ENCODE measurements at regions not wholly inside any gene's neighbourhood (a gene's known extent, or its start where the extent isn't known, plus 50 kb on each side); places are given as distances from the start of the nearest gene placed in this dataset.
A peak's percentile ranks its signal among the peaks of the same experiment; 100 is the strongest.

- no peak for ATAC-seq
Measured at GRCh38 chr6:43901733-43902230, 131.8 kb downstream of the VEGFA start.

DNA sequence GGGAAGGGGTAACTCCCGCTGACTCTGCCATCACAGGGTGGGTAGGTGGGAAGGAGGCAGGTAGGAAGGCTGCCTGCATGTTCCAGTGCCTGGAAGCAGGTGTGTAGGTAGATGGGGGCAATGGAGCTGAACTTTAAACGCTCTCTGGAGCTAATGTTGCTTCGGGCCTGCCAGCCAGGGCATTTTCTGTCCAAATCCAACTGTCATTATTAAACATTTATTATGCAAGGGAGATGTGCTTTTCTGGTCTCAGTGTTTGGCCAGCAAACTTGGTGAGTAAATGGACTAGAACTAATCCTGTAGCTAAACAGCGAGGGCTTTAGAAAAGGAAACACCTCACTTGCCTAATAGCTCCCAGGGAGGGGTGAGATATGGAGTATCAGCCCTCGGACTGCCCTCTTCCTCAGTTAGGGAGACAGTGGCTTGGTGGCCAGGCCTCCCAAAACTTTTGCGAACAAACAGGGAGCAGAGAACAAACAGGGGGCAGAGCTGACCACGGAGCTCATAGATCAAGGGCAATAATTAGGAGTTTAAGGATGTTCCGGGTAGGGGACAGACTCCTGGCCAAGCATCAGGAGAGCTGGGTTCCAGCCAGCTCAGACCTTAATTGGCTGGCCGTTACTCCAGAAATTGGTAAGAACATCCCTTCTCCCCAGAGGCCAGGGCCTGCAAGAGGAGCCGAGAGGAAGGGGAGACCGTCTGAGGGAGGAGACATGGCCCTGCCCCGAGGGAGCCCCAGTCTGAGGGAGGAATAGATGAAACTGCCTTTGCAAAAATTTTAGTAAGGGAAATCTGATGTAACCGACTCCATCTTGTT is 131.1 kb downstream of the VEGFA start:
- ATAC-seq, result peak; percentile 77

DNA sequence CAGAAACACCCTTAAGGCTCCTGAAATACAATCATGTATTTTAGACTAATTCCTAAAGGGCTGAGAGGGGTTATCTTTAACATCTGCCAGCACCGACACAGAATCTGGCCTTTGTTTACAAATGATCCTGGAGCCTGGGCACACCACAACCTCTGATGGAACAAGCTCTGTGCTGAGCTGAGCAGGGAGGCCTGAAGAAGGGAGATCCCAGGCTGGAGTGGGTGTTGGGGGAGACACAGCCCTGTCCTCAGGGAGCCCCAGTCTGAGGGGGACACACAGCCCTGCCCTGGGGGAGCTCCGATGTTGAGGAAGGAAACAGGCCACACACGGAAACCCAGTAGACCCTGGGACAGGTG is 130.5 kb downstream of the VEGFA start:
- peak; percentile 17 for ATAC-seq

DNA sequence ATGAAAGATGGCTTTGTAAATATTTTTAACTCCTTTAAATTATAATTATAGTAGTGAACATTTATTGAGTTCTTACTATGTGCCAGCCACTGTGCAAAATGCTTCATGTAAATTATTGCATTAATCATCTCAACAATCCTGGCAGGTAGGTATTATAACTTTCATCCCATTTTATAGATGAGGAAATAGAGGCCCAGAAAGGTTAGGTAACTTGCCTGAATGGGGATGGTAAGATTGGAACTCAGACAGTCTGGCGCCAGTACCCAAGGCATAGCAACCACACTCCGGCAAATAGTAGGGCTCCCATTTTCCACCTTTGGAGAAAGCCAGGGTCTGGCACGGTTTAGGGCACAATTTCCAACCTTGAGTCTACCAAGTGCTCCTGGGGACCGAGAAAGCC is 129.8 kb downstream of the VEGFA start:
- no peak for ATAC-seq

DNA sequence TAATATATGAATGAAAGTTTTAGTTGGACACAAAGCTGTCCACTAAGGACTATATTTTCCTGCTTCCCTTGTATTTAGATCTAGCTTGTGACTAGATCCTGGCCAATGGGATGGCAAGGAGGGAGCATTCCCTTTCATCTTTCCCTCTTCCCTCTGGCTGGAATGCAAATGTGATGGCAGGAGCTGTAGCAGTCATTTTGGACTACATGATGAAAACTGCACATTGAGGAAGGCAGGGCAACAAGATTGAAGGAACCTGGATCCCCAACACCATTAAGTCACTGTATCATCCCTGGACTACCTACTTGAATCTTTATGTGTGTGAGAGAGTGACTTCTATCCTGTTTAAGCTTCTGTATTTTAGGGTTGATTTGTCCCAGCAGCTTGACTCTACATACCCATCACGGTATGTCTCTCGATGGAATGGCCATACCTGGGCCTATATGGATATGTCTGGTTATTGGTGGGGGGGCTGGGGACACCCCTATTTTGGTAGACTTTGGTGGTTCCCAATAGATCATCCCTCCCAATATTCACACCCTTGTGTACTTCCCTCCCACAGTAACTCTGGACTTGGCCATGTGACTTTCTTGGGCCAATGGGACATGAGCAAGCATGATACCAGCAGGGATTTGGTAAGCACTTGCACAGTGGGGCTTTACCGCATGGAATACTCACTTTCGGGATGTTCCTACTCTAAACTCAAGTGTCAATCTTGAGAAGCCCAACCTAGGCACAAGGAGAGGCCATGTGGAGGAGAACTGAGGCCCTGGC is 128.5 kb downstream of the VEGFA start:
- ATAC-seq, result no peak

DNA sequence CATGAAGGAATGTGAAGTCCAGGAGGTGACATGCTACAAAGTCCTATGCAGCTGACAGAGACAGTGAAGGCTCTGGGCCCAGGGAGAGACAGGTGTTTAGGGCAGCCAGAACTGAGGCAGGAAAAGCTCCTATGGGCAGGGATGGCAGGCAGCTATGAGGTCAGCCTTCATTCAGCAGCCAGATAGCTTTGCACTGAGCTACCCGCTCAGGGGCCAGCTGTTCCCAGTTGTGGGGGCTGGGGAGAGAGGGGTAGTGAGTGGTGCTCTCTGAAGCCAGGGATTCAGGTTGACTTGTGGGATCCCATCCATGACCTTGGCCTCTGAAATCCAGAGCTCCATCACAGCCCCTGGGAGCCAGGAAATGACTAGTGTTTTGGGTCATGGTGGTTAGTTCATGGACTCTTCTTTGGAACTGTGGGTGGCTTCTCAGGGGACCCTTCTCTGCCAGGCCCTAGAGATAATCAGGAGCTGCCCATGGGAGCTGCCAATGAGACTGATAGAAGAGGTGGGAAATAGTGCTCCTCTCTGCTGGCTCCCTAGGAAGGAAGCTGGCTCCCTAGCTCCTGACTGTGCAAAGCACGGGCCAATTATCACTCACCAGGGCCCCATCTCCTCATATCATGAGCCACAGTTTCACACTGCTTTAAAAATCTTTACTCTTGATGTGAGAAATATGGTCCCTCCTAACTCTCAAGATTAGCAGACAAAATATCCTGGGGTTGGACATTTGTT is 127.7 kb downstream of the VEGFA start:
- ATAC-seq, result no peak

DNA sequence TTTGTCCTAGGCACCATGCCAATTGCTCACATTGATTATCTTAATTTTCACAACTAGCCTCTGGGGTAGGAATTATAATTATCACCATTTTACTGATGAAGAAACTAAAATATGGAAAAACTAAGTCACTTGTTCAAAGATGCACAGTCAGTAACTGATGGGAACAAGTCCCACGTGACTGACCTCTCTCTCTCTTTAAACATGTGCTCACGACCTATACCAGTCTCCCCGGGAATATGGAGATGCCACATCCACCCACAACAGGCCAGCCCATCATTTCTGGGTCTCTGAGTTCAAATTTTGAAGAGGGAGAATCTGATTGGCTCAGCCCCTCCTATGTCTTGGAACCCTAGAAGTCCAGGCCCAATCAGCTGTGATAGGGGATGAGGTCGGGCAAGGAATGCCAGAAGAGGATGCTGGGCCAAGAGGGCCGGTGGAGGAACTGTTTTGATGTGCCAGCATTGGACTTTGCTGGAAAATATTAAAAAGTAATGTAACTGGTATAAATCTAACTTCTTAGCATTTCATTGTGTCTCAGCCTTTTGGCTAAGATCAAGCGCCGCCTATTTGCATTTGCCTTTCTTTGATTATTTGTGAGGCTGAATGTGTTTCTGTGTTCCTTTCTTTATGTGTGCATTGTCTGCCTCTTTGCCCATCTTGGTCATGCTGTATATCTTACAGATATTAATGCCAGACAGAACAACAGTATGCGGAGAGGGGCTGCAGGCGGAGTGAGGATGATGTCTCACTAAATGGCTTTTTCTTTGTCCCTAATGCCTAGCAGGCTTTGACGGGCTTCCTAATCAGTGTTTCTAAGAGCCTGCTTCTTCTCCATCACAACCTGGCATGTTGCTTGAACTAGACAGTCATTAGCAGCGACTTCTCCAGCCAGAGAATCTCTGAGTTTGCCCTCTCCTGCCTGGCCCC is 126.6 kb downstream of the VEGFA start:
- no peak for ATAC-seq

GRCh38 chr6:43895656-43896328 is 125.8 kb downstream of the VEGFA start:
- no peak for ATAC-seq

- no peak for ATAC-seq
Measured at GRCh38 chr6:43893073-43893472, 123.1 kb downstream of the VEGFA start.

DNA sequence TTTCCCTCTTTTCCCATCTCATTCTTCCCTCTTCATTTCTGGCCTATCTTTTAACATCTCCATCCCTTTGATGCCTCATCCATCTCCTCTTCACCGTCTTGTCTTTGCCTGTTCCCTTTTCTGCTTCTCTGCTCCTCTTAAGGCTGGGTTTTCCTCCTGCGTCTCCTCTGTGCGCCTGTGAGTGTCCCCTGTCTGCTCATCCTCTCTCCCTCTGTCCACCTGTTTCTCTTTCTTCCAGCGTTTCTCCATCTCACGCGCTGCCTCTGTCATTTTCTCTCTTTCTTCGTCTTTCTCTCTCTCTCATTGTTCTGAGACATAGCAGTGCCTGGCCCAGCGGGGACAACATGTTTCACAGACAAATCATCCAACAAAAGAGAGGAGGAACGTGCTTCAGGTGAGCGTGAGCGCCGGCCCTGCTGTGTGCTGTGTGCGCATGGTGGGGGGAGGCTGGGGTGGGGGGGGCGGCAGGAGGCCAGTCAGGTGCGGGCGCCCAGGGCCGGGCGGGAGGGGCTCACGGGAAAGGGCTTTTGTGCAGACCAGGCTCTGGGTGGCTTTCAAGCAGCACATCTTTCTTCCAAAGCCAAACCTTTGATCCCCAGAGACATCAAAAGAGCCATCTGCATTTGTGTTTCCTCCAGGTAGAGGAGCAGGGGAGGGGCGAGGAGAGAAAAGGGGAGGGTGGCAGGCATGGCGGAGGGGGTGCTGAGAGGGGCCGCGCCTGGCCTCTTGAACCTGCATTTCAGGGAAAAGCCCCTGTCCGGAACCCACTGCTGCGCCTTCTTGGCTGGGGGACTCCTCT is 121.3 kb downstream of the VEGFA start:
- ATAC-seq, result no peak

DNA sequence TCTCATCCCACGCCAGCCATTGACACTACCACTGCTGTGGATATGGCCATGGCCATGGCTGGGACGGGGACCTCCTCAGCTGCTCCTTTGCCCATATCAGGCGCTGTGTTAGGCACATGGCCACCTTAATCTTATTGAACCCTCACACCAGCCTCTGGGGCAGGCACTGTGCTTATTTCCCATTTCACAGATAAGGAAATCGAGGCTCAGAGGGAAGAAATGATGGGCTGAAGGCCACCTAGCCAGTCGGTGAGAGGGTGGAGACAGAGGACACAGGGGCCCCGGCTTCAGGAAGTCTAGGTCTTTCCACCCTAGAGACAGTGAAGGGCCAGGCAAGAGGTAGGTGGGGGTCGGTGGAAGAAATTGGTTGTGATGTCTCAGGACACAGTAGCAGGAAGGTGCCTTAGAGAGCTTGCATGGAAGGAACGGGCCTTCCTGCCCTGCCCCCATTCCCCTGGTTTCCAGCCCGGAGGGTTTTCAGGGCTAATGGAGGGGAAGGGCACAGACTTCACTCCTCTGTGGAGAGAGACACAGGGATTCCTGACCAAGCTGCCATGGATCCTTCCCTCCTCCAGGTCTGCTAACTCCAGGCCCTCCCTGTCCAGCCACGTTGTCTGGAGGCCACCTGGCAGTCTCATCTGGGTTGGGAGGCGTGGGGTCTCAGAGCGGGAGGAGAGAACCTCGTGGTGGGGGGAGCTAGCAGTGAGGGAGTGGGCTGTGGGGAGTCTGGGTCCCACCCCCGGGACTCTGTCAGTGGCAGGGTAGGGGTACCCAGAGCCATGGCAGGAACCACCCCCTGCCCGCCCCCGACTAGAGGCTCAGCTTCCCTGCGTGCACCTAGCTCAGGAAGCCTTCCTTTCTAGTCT is 120.4 kb downstream of the VEGFA start:
- no peak for ATAC-seq

DNA sequence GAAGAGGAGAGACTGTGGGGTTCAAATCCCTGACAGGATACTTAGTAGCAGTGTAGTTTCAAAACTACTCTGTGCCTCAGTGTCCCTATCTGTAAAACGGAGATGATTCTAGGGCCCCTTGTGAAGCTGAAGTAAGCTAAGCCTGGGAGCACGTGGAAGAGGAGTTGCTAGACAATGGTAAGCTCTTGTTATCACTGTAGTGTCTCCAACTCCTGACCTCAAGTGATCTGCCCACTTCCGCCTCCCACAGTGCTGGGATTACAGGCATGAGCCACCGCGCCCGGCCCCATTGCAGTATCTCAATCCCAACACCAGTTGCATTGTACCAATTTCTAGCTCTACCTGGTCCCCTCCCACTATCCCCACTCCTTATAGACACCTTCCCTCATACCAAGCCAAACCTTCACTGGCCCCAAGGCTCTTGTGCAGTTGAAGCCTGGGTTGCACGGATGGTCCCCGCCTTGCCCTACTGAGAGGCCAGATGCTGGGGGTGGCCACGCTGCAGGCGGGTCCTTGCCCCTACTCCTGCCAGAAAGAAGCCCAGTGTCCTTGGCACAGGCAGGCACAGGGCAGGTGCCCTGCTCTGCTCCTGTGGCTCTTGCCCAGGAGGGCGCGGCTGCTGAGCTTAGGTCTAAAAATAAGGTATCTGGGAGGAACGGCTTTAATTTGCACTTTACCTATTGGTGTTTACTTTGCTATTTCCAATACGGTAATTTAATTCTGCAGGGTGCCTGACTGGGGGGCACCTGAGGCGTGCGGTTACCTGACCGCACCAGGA is 118.1 kb downstream of the VEGFA start:
- no peak for ATAC-seq

- ATAC-seq, result no peak
Measured at GRCh38 chr6:43887340-43887858, 117.4 kb downstream of the VEGFA start.

DNA sequence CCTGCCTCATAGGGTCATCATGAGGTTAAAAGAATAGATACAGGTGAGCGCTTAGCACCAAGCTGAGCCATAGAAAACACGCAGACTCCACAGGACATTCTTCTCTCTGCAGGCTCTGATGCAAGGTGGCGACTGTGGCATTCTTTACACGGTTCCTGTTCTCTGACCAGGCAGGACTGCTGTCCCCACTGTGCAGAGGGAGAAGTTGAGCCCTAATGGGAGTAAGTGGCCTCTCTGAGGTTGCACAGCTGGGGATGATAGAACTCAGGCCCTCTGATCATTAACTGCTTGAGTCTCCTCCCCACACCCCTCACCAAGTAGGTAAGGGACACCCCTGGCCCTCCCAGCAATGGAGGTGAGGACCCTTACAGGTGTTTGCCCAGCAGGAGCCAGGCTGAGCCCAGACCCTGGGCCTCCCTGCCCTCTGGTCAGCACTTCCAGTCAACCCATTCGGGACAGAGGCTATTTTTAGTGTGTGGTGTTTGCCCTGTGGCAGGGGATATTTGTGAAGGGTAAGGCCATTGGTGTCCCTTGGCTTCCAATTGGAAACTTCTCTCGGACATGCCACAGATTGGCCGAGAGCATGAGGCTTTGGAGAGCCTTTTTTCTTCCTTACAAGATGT is 116.8 kb downstream of the VEGFA start:
- no peak for ATAC-seq

DNA sequence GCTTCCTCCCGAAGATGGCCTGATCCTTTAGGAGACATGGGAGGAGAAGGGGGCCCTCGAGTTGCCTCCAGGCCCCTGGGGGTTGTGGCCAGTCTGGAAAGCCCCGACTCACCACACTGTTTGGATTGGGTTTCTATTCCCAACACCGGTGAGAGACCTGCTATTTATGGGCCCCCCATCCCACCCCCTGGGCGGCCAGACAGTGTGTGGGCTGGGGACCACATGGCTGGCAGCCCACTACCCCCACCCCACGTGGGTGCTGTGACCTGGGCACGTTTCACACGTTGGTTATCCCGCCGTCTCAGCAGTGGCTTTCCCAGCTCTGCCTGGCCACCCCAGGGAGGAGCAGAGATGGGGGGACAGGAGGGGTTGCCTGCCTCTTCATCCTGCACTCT is 116.1 kb downstream of the VEGFA start:
- ATAC-seq, result no peak

- ATAC-seq, result no peak
Measured at GRCh38 chr6:43885399-43886066, 115.5 kb downstream of the VEGFA start.

GRCh38 chr6:43884652-43885022 is 114.6 kb downstream of the VEGFA start:
- no peak for ATAC-seq

All from esophagus mucosa (tissue), 1 donor.